H9 (cell line): ENCODE measurements at regions not wholly inside any gene's neighbourhood (a gene's known extent, or its start where the extent isn't known, plus 50 kb on each side); places are given as distances from the start of the nearest gene placed in this dataset.

Experiments used
- DNase-seq: peaks from one replicate; pipeline ENCODE4 v3.0.0-alpha.2; 2017
- H2AFZ ChIP-seq: one replicate; pipeline ENCODE4 v1.6.1; 2013; ENCODE audit warnings: mild to moderate bottlenecking, low read length, control low read depth, moderate library complexity
- H2AK5ac ChIP-seq: 2 replicates; pipeline ENCODE4 v1.6.1; 2013; ENCODE audit warnings: low read length, control low read depth, mixed read lengths; ENCODE audit not compliant: insufficient read length
- H2BK120ac ChIP-seq: one replicate; pipeline ENCODE4 v1.6.1; 2013; ENCODE audit warnings: low read depth, mild to moderate bottlenecking, low read length, control low read depth, inconsistent platforms; ENCODE audit not compliant: poor library complexity, severe bottlenecking
- H2BK12ac ChIP-seq: 2 replicates; pipeline ENCODE4 v1.6.1; 2013; ENCODE audit warnings: low read length, control low read depth, mixed read lengths, low read depth; ENCODE audit not compliant: insufficient read length
- H2BK15ac ChIP-seq: 2 replicates; pipeline ENCODE4 v1.6.1; 2013; ENCODE audit warnings: low read depth, low read length, control low read depth
- H2BK20ac ChIP-seq: one replicate; pipeline ENCODE4 v1.6.1; 2013; ENCODE audit warnings: low read depth, mild to moderate bottlenecking, low read length, control low read depth, inconsistent platforms; ENCODE audit not compliant: poor library complexity, severe bottlenecking
- H2BK5ac ChIP-seq: 2 replicates; pipeline ENCODE4 v1.6.1; 2013; ENCODE audit warnings: low read length, control low read depth, mixed read lengths; ENCODE audit not compliant: insufficient read length
- H3K14ac ChIP-seq: 2 replicates; pipeline ENCODE4 v1.6.1; 2013; ENCODE audit warnings: low read length, control low read depth; ENCODE audit not compliant: insufficient read depth
- H3K18ac ChIP-seq: 2 replicates; pipeline ENCODE4 v1.6.1; 2013; ENCODE audit warnings: low read depth, mild to moderate bottlenecking, mixed read lengths, low read length, control low read depth; ENCODE audit not compliant: insufficient read length
- H3K23ac ChIP-seq: 2 replicates; pipeline ENCODE4 v1.6.1; 2013; ENCODE audit warnings: low read length, control low read depth, mixed read lengths, low read depth; ENCODE audit not compliant: insufficient read length
- H3K23me2 ChIP-seq: 2 replicates; pipeline ENCODE4 v1.6.1; 2013; ENCODE audit warnings: low read depth, mild to moderate bottlenecking, mixed read lengths, low read length, control low read depth; ENCODE audit not compliant: insufficient read length, poor library complexity, severe bottlenecking
- H3K27ac ChIP-seq: 2 replicates; pipeline ENCODE4 v1.5.1; 2013; ENCODE audit warnings: low read length, control low read depth, mixed read lengths, low read depth; ENCODE audit not compliant: insufficient read length
- H3K27me3 ChIP-seq: 2 replicates; pipeline ENCODE4 v1.6.1; 2013; ENCODE audit warnings: low read length, control low read depth, inconsistent platforms; ENCODE audit not compliant: insufficient read depth
- H3K4ac ChIP-seq: 2 replicates; pipeline ENCODE4 v1.6.1; 2013; ENCODE audit warnings: low read depth, mild to moderate bottlenecking, control low read depth, inconsistent platforms, low read length, moderate library complexity
- H3K4me1 ChIP-seq: 2 replicates; pipeline ENCODE4 v1.6.1; 2013; ENCODE audit warnings: low read length, control low read depth, inconsistent platforms; ENCODE audit not compliant: insufficient read depth
- H3K4me2 ChIP-seq: 2 replicates; pipeline ENCODE4 v1.6.1; 2013; ENCODE audit warnings: low read length, control low read depth, mixed read lengths; ENCODE audit not compliant: insufficient read length, insufficient read depth
- H3K56ac ChIP-seq: 2 replicates; pipeline ENCODE4 v1.6.1; 2013; ENCODE audit warnings: low read depth, mild to moderate bottlenecking, mixed read lengths, low read length, control low read depth; ENCODE audit not compliant: insufficient read length
- H3K79me1 ChIP-seq: 2 replicates; pipeline ENCODE4 v1.6.1; 2013; ENCODE audit warnings: low read depth, mild to moderate bottlenecking, moderate library complexity, low read length, control low read depth, inconsistent platforms; ENCODE audit not compliant: insufficient read depth, poor library complexity, severe bottlenecking
- H3K79me2 ChIP-seq: 2 replicates; pipeline ENCODE4 v1.6.1; 2013; ENCODE audit warnings: low read length, control low read depth, inconsistent platforms; ENCODE audit not compliant: insufficient read depth
- H3K9ac ChIP-seq: 2 replicates; pipeline ENCODE4 v1.6.1; 2013; ENCODE audit warnings: low read length, control low read depth, mixed read lengths; ENCODE audit not compliant: insufficient read length; ENCODE audit errors: extremely low read depth
- H3K9me3 ChIP-seq: one replicate; pipeline ENCODE4 v1.6.1; 2013; ENCODE audit warnings: low read depth, low read length, inconsistent platforms; ENCODE audit not compliant: control insufficient read depth
- H3T11ph ChIP-seq: one replicate; pipeline ENCODE4 v1.6.1; 2013; ENCODE audit warnings: mild to moderate bottlenecking, low read length, control low read depth, inconsistent platforms
- H4K20me1 ChIP-seq: one replicate; pipeline ENCODE4 v1.6.1; 2013; ENCODE audit not compliant: control insufficient read depth, insufficient read length, insufficient read depth
- H4K5ac ChIP-seq: 2 replicates; pipeline ENCODE4 v1.6.1; 2013; ENCODE audit warnings: low read depth, mild to moderate bottlenecking, mixed read lengths, low read length, control low read depth; ENCODE audit not compliant: insufficient read length
- H4K8ac ChIP-seq: replicated peaks from 2 replicates; pipeline ENCODE4 v1.6.1; 2013; ENCODE audit warnings: low read length, control low read depth, mixed read lengths, low read depth; ENCODE audit not compliant: insufficient read length
- H4K91ac ChIP-seq: 2 replicates; pipeline ENCODE4 v1.6.1; 2013; ENCODE audit warnings: low read depth, mild to moderate bottlenecking, moderate library complexity, mixed read lengths, low read length, control low read depth; ENCODE audit not compliant: insufficient read length
- H3K27ac Mint-ChIP-seq, 3 experiments: 2 replicates in 2 of 3; 3 replicates in 1 of 3; pipeline ENCODE4 v1.8.0; 2020 to 2021; ENCODE audit warnings: mixed read lengths in 3 of 3, mild to moderate bottlenecking in 1 of 3, moderate library complexity in 1 of 3
- H3K27me3 Mint-ChIP-seq: 2 replicates; pipeline ENCODE4 v1.8.0; 2021; ENCODE audit warnings: low read depth, mild to moderate bottlenecking, moderate library complexity, mixed read lengths
- H3K36me3 Mint-ChIP-seq, 3 experiments: 2 replicates in 2 of 3; 3 replicates in 1 of 3; pipeline ENCODE4 v1.8.0; 2020 to 2021; ENCODE audit warnings: low read depth in 3 of 3, mixed read lengths in 3 of 3; ENCODE audit not compliant: insufficient read depth in 1 of 3
- H3K4me1 Mint-ChIP-seq, 2 experiments: 2 replicates each; pipeline ENCODE4 v1.8.0; 2020; ENCODE audit warnings: mixed read lengths in 2 of 2
- H3K4me3 Mint-ChIP-seq, 2 experiments: 2 replicates in 1 of 2; 3 replicates in 1 of 2; pipeline ENCODE4 v1.8.0; 2020 to 2021; ENCODE audit warnings: mild to moderate bottlenecking in 2 of 2, mixed read lengths in 2 of 2, moderate library complexity in 1 of 2
- H3K9me3 Mint-ChIP-seq, 2 experiments: 2 replicates in 1 of 2; 3 replicates in 1 of 2; pipeline ENCODE4 v1.8.0; 2020; ENCODE audit warnings: mild to moderate bottlenecking in 2 of 2, mixed read lengths in 2 of 2, moderate library complexity in 1 of 2
- CTCF ChIP-seq: fragments of 200-600 bp; sonication (generic); conservative IDR thresholded peaks from 3 replicates; pipeline ENCODE4 v1.8.0; 2021; ENCODE audit warnings: antibody characterized with exemption, mild to moderate bottlenecking
- WGBS: extraction: QIAGEN DNeasy Blood & Tissue Kit; methylation state at CpG from one replicate; pipeline ENCODE4 v1.1.7; 2013; ENCODE audit warnings: missing lambda C conversion rate, low lambda C conversion rate, mixed read lengths; ENCODE audit not compliant: insufficient read length; ENCODE audit errors: extremely low coverage; 5-methylcytosine and 5-hydroxymethylcytosine counted together

GRCh38 chr2:152874955-152875354, 156.5 kb downstream of the ARL6IP6 start:
- H4K20me1 ChIP-seq, result no peaks in the 10 kb centered on the region
- no peak overlapping the region for H3K9ac ChIP-seq
- no peaks in the 10 kb centered on the region for H3K79me2 ChIP-seq
- no peak overlapping the region for H2AK5ac ChIP-seq
- no peak overlapping the region for H3T11ph ChIP-seq
- H2BK5ac ChIP-seq, result no peak overlapping the region
- H3K56ac ChIP-seq, result no peak overlapping the region
- H2BK120ac ChIP-seq, result no peak overlapping the region
- H2BK15ac ChIP-seq, result no peak overlapping the region
- no peak overlapping the region for H3K14ac ChIP-seq
- WGBS, result no CpG with 5 or more reads among the region's 3 CpGs
- no peak overlapping the region for H4K91ac ChIP-seq
- no peaks in the 10 kb centered on the region for H3K79me1 ChIP-seq
- H3K9me3 ChIP-seq, result no peaks in the 10 kb centered on the region
- H3K27ac ChIP-seq, result no peak overlapping the region
- no peak overlapping the region for H3K4me3 Mint-ChIP-seq
- no peaks in the 10 kb centered on the region for H3K23me2 ChIP-seq
- H3K27me3 Mint-ChIP-seq, result peaks cover 2% of the 10 kb centered on the region; the same call in 1 of the 2 replicates
- H2BK12ac ChIP-seq, result no peak overlapping the region
- DNase-seq, result no peak
- H3K18ac ChIP-seq, result no peak overlapping the region
- H3K4me2 ChIP-seq, result no peak overlapping the region
- H3K4me1 ChIP-seq, result peaks cover 3% of the 10 kb centered on the region; the same call in 1 of the 2 replicates
- no peak overlapping the region for H3K23ac ChIP-seq
- no peak overlapping the region for H4K8ac ChIP-seq
- no peaks in the 10 kb centered on the region for H3K36me3 Mint-ChIP-seq
- no peak overlapping the region for H2BK20ac ChIP-seq
- no peaks in the 10 kb centered on the region for H3K27me3 ChIP-seq
- no peaks in the 10 kb centered on the region; a peak in 1 of 5 replicates for H3K9me3 Mint-ChIP-seq
- H3K27ac Mint-ChIP-seq, result no peak overlapping the region
- H4K5ac ChIP-seq, result no peak overlapping the region
- no peak for TF ChIP-seq CTCF
- peaks cover 10% of the 10 kb centered on the region in 2 experiments for H3K4me1 Mint-ChIP-seq
- no peak overlapping the region for H2AFZ ChIP-seq
- no peak overlapping the region for H3K4ac ChIP-seq
